ENCODE measurements at regions not wholly inside any gene's neighbourhood (a gene's known extent, or its start where the extent isn't known, plus 50 kb on each side); places are given as distances from the start of the nearest gene placed in this dataset.

DNA sequence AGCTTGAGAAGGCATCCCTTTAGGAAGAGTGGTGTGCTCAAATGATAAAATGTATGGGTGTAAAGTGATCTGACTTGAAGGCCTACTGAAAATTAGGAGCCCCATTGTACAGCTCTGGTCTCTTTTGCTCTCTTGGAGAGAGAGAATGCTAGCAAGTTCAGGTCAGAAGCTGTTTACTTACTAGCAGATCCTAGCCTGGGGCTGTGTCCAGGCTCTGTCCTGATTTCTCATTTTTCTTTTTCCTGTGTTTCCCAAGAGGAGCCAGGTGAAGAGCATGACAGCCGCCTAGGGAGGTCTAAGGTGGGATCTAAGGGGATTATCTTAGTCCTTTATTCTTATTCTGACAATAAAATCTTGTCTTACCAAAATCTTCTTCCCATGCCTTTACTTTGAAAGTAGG lies 272.8 kb downstream of the NNT start:
- TF ChIP-seq, protein P1, sequence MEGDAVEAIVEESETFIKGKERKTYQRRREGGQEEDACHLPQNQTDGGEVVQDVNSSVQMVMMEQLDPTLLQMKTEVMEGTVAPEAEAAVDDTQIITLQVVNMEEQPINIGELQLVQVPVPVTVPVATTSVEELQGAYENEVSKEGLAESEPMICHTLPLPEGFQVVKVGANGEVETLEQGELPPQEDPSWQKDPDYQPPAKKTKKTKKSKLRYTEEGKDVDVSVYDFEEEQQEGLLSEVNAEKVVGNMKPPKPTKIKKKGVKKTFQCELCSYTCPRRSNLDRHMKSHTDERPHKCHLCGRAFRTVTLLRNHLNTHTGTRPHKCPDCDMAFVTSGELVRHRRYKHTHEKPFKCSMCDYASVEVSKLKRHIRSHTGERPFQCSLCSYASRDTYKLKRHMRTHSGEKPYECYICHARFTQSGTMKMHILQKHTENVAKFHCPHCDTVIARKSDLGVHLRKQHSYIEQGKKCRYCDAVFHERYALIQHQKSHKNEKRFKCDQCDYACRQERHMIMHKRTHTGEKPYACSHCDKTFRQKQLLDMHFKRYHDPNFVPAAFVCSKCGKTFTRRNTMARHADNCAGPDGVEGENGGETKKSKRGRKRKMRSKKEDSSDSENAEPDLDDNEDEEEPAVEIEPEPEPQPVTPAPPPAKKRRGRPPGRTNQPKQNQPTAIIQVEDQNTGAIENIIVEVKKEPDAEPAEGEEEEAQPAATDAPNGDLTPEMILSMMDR (IDR thresholded peaks at IDR 0.05) = no peak
- TF ChIP-seq, protein P2, sequence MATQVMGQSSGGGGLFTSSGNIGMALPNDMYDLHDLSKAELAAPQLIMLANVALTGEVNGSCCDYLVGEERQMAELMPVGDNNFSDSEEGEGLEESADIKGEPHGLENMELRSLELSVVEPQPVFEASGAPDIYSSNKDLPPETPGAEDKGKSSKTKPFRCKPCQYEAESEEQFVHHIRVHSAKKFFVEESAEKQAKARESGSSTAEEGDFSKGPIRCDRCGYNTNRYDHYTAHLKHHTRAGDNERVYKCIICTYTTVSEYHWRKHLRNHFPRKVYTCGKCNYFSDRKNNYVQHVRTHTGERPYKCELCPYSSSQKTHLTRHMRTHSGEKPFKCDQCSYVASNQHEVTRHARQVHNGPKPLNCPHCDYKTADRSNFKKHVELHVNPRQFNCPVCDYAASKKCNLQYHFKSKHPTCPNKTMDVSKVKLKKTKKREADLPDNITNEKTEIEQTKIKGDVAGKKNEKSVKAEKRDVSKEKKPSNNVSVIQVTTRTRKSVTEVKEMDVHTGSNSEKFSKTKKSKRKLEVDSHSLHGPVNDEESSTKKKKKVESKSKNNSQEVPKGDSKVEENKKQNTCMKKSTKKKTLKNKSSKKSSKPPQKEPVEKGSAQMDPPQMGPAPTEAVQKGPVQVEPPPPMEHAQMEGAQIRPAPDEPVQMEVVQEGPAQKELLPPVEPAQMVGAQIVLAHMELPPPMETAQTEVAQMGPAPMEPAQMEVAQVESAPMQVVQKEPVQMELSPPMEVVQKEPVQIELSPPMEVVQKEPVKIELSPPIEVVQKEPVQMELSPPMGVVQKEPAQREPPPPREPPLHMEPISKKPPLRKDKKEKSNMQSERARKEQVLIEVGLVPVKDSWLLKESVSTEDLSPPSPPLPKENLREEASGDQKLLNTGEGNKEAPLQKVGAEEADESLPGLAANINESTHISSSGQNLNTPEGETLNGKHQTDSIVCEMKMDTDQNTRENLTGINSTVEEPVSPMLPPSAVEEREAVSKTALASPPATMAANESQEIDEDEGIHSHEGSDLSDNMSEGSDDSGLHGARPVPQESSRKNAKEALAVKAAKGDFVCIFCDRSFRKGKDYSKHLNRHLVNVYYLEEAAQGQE (IDR thresholded peaks at IDR 0.05; ENCODE audit: low read depth, low read length) = no peak
- TF ChIP-seq, protein P3, sequence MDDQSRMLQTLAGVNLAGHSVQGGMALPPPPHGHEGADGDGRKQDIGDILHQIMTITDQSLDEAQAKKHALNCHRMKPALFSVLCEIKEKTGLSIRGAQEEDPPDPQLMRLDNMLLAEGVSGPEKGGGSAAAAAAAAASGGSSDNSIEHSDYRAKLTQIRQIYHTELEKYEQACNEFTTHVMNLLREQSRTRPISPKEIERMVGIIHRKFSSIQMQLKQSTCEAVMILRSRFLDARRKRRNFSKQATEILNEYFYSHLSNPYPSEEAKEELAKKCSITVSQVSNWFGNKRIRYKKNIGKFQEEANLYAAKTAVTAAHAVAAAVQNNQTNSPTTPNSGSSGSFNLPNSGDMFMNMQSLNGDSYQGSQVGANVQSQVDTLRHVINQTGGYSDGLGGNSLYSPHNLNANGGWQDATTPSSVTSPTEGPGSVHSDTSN (IDR thresholded peaks at IDR 0.05) = no peak
- TF ChIP-seq, protein P4, sequence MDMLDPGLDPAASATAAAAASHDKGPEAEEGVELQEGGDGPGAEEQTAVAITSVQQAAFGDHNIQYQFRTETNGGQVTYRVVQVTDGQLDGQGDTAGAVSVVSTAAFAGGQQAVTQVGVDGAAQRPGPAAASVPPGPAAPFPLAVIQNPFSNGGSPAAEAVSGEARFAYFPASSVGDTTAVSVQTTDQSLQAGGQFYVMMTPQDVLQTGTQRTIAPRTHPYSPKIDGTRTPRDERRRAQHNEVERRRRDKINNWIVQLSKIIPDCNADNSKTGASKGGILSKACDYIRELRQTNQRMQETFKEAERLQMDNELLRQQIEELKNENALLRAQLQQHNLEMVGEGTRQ (IDR thresholded peaks at IDR 0.05; ENCODE audit: borderline replicate concordance, low read depth, low read length) = no peak
- TF ChIP-seq FOXM1 (IDR thresholded peaks at IDR 0.05; ENCODE audit: low read depth) = no peak
- no peak for TF ChIP-seq EZH2phosphoT487 (IDR thresholded peaks at IDR 0.05; ENCODE audit: borderline replicate concordance, low read depth)
- TF ChIP-seq RFX5 (IDR thresholded peaks at IDR 0.05; ENCODE audit: low read length) = no peak
- no peak for TF ChIP-seq RCOR1 (IDR thresholded peaks at IDR 0.05; ENCODE audit: low read length)
- TF ChIP-seq GABPA (IDR thresholded peaks at IDR 0.05; ENCODE audit: low read depth) = no peak
- no peak for TF ChIP-seq EP300 (IDR thresholded peaks at IDR 0.05; ENCODE audit: borderline replicate concordance in 1 of 2, low read depth in 1 of 2, low read length in 1 of 2)
- TF ChIP-seq, protein P5, sequence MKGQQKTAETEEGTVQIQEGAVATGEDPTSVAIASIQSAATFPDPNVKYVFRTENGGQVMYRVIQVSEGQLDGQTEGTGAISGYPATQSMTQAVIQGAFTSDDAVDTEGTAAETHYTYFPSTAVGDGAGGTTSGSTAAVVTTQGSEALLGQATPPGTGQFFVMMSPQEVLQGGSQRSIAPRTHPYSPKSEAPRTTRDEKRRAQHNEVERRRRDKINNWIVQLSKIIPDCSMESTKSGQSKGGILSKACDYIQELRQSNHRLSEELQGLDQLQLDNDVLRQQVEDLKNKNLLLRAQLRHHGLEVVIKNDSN (IDR thresholded peaks at IDR 0.05; ENCODE audit: borderline replicate concordance, low read depth) = no peak
- TF ChIP-seq YY1 (IDR thresholded peaks at IDR 0.05; ENCODE audit: low read depth) = no peak

Data from SK-N-SH (cell line).